PC-9 (cell line): ENCODE measurements at regions not wholly inside any gene's neighbourhood (a gene's known extent, or its start where the extent isn't known, plus 50 kb on each side); places are given as distances from the start of the nearest gene placed in this dataset.

Experiments
- BruUV-seq: library from RNA; stranded (reverse); fragments of 400-500 nt; replicated peaks from 2 replicates; lab custom pipeline; 2021; lab: Mats Ljungman, UMichigan
- CTCF ChIA-PET: fragments of 300-600 bp; sonication (Branson Sonifier 250); formaldehyde crosslinking; loops from one replicate; lab custom pipeline; 2022; ENCODE audit warnings: antibody characterized with exemption; lab: Charles Lee
- POLR2A ChIA-PET: fragments of 300-600 bp; sonication (Branson Sonifier 250); formaldehyde crosslinking; loops from one replicate; lab custom pipeline; 2022; ENCODE audit warnings: antibody characterized with exemption; ENCODE audit not compliant: unreplicated experiment; lab: Charles Lee
- DNase-seq, 2 experiments: peaks; one replicate each; pipeline versions ENCODE4 v3.0.0 to v3.0.0-alpha.2; 2015 to 2022; ENCODE audit warnings: mixed read lengths in 1 of 2
- H2AFZ ChIP-seq: fragments of 200-600 bp; sonication (generic); 2 replicates; pipeline ENCODE4 v1.8.1; 2017; ENCODE audit warnings: antibody characterized with exemption
- H3F3A ChIP-seq: fragments of 200-600 bp; sonication (generic); 2 replicates; pipeline ENCODE4 v1.8.1; 2017; ENCODE audit warnings: antibody characterized with exemption, mild to moderate bottlenecking, low read depth; ENCODE audit not compliant: insufficient read depth
- H3K27ac ChIP-seq: fragments of 200-600 bp; sonication (generic); 2 replicates; pipeline ENCODE4 v1.6.1; 2016; ENCODE audit warnings: mixed run types
- H3K27me3 ChIP-seq: fragments of 200-600 bp; sonication (generic); 2 replicates; pipeline ENCODE4 v1.6.1; 2016; ENCODE audit warnings: low read depth, mixed run types; ENCODE audit not compliant: insufficient read depth
- H3K36me3 ChIP-seq: fragments of 200-600 bp; sonication (generic); 2 replicates; pipeline ENCODE4 v1.6.1; 2016; ENCODE audit warnings: low read depth, mixed run types
- H3K4me1 ChIP-seq: fragments of 200-600 bp; sonication (generic); replicated peaks from 2 replicates; pipeline ENCODE4 v1.6.1; 2016; ENCODE audit warnings: mixed run types; ENCODE audit not compliant: insufficient read depth
- H3K4me2 ChIP-seq: fragments of 200-600 bp; sonication (generic); 2 replicates; pipeline ENCODE4 v1.6.1; 2017; ENCODE audit warnings: mixed run types
- H3K4me3 ChIP-seq: fragments of 200-600 bp; sonication (generic); 2 replicates; pipeline ENCODE4 v1.6.1; 2016; ENCODE audit warnings: mixed run types
- H3K79me2 ChIP-seq: fragments of 200-600 bp; sonication (generic); 2 replicates; pipeline ENCODE4 v1.6.1; 2017; ENCODE audit warnings: low read depth, mixed run types
- H3K9me2 ChIP-seq: fragments of 200-600 bp; sonication (generic); 2 replicates; pipeline ENCODE4 v1.8.1; 2017; ENCODE audit warnings: mild to moderate bottlenecking; ENCODE audit not compliant: insufficient read depth
- H3K9me3 ChIP-seq: fragments of 200-600 bp; sonication (generic); 2 replicates; pipeline ENCODE4 v1.8.1; 2016; ENCODE audit warnings: low read depth; ENCODE audit not compliant: insufficient read depth
- H4K20me1 ChIP-seq: fragments of 200-600 bp; sonication (generic); 2 replicates; pipeline ENCODE4 v1.8.1; 2017; ENCODE audit not compliant: insufficient read depth
- EZH2 ChIP-seq: fragments of 200-600 bp; sonication (generic); IDR thresholded peaks from 2 replicates; pipeline ENCODE4 v1.8.0; 2017; ENCODE audit warnings: antibody characterized with exemption, low read depth
- intact Hi-C: fragments of 100-400 bp; cut with micrococcal nuclease; formaldehyde crosslinking; loops from one replicate; pipeline ENCODE4 v1.10.0; 2022; ENCODE audit not compliant: unreplicated experiment
- TF ChIP-seq, protein P1 (sequence below): fragments of 200-600 bp; sonication (generic); conservative IDR thresholded peaks from 2 replicates; pipeline ENCODE4 v1.6.1; 2017; ENCODE audit warnings: mixed run types, antibody characterized with exemption, mild to moderate bottlenecking, moderate library complexity

DNA sequence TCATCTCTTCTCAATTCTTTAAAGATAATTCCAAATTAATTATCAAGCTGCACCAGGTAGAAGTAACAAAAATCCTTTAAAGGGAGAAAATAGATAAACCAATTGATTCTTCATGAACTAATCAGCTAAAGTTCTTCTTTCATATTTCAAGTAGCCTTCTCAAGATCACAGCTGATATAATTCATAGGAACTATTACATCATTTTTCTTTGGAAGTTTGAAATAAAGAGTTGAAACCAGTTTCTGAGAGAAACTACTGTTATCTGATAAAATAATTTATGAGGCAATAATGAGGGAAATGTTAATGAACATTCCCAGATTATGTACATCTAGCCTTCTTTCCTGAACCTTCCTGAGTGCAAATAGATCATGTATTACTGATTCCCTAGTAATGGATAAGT lies 484.9 kb downstream of the METTL4 start:
- Histone ChIP-seq H3K27me3 (no peaks in the 10 kb centered on the region), H3K4me3 (no peak overlapping the region), H3F3A (no peaks in the 10 kb centered on the region), H3K4me2 (no peak overlapping the region), H4K20me1 (no peaks in the 10 kb centered on the region), H3K27ac (no peak overlapping the region), H3K79me2 (no peaks in the 10 kb centered on the region), H3K9me3 (no peaks in the 10 kb centered on the region; the same call in 1 of the 2 replicates), H3K36me3 (no peaks in the 10 kb centered on the region), H3K9me2 (no peaks in the 10 kb centered on the region), H2AFZ (peak overlapping the region; percentile 20; the same call in 1 of the 2 replicates), H3K4me1 (peaks cover 9% of the 10 kb centered on the region; the same call in 1 of the 2 replicates)
- intact Hi-C loops: no loop called here
- no peak for TF ChIP-seq EZH2
- TF ChIP-seq, protein P1, sequence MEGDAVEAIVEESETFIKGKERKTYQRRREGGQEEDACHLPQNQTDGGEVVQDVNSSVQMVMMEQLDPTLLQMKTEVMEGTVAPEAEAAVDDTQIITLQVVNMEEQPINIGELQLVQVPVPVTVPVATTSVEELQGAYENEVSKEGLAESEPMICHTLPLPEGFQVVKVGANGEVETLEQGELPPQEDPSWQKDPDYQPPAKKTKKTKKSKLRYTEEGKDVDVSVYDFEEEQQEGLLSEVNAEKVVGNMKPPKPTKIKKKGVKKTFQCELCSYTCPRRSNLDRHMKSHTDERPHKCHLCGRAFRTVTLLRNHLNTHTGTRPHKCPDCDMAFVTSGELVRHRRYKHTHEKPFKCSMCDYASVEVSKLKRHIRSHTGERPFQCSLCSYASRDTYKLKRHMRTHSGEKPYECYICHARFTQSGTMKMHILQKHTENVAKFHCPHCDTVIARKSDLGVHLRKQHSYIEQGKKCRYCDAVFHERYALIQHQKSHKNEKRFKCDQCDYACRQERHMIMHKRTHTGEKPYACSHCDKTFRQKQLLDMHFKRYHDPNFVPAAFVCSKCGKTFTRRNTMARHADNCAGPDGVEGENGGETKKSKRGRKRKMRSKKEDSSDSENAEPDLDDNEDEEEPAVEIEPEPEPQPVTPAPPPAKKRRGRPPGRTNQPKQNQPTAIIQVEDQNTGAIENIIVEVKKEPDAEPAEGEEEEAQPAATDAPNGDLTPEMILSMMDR: no peak
- BruUV-seq: no TSS peak
- POLR2A ChIA-PET: no interaction called here
- CTCF ChIA-PET: no interaction called here
- no peak for DNase-seq

DNA sequence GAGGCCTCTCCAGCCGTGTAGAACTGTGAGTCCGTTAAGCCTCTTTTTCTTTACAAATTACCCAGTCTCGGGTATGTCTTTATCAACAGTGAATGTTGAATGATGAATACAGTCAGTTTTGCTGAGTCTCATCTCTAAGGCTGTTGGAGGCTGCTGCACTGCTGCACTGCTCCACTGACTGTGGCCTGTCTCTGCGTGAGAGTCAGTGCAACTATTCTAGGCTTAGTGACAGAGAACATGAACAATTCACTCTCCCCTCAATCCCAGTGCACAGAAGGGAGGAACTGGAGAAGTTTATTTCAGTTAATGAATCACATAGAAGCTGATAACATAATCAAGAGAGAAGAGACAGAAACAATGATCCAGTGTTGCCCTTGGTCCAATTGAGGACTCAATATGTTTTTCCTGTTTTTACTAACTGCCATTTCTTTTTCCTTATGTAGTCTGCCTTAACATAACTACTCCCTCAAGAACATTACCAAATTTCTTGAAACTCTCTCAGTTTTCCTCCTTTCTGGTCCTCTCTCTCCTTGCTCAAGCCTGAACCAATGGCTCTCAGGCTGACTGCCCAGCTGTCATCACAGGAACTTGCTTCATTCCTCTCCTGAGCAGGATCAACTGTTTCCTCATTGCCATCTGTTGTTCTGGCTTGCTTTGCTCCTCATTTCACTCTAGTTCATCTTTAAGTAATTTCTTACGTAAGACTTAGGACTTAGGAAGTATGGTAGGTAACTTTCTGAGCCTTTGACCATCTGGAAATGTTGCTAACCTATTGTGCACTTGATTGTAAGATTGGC lies 483.2 kb downstream of the METTL4 start:
- no peaks in the 10 kb centered on the region for H4K20me1 ChIP-seq
- H3F3A ChIP-seq: no peaks in the 10 kb centered on the region
- POLR2A ChIA-PET: no interaction called here
- intact Hi-C loops: no loop called here
- H3K36me3 ChIP-seq: no peaks in the 10 kb centered on the region
- H3K9me3 ChIP-seq: no peaks in the 10 kb centered on the region; the same call in 1 of the 2 replicates
- no peaks in the 10 kb centered on the region for H3K9me2 ChIP-seq
- BruUV-seq: no TSS peak
- no peaks in the 10 kb centered on the region for H3K79me2 ChIP-seq
- H3K27me3 ChIP-seq: no peaks in the 10 kb centered on the region
- H3K4me2 ChIP-seq: no peak overlapping the region
- peaks cover 9% of the 10 kb centered on the region; the same call in 1 of the 2 replicates for H3K4me1 ChIP-seq
- TF ChIP-seq EZH2: no peak
- TF ChIP-seq, protein P1: no peak
- CTCF ChIA-PET: no interaction called here
- H3K4me3 ChIP-seq: no peak overlapping the region
- H3K27ac ChIP-seq: no peak overlapping the region
- no peak for DNase-seq
- no peak overlapping the region for H2AFZ ChIP-seq

- no peaks in the 10 kb centered on the region for H3K36me3 ChIP-seq
- H3K27me3 ChIP-seq: no peaks in the 10 kb centered on the region
- ChIA-PET CTCF (no interaction called here), POLR2A (interaction anchor here (0.6 kb wide), 1 partner anchor 17 kb away, joined by 5 read pairs; no protein-coding TSS in a partner anchor)
- H3K4me2 ChIP-seq: no peak overlapping the region
- H4K20me1 ChIP-seq: no peaks in the 10 kb centered on the region
- BruUV-seq: no TSS peak
- H2AFZ ChIP-seq: no peak overlapping the region; the same call in 1 of the 2 replicates
- intact Hi-C loops: no loop called here
- no peak overlapping the region for H3K4me3 ChIP-seq
- H3K79me2 ChIP-seq: no peaks in the 10 kb centered on the region
- no peak for DNase-seq
- H3K27ac ChIP-seq: no peak overlapping the region
- peaks cover 9% of the 10 kb centered on the region; the same call in 1 of the 2 replicates for H3K4me1 ChIP-seq
- TF ChIP-seq, protein P1: no peak
- no peak for TF ChIP-seq EZH2
- no peaks in the 10 kb centered on the region for H3F3A ChIP-seq
- no peaks in the 10 kb centered on the region for H3K9me2 ChIP-seq
- H3K9me3 ChIP-seq: no peaks in the 10 kb centered on the region; the same call in 1 of the 2 replicates
Measured at GRCh38 chr18:2089396-2089795, 481.9 kb downstream of the METTL4 start.
